ENCODE measurements at regions not wholly inside any gene's neighbourhood (a gene's known extent, or its start where the extent isn't known, plus 50 kb on each side); places are given as distances from the start of the nearest gene placed in this dataset.

DNA sequence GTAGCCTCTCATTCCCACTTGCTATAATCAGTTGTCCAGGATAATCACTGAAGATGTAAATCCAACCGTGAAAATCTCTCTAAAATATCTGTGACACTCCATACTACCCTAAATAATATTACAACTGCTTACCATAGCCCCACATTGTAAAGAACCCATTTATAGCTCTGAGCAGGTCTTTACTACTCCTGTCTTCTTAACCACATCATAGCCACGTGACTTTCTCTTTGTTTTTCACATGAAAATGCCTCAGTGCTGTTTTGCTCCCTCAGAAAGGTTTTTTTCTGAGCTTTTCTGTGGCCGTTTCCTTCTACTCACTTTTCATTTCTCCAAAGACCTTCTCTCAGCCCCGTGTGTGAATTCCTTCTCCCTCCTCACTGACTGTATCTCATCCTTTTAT is 662.2 kb upstream of the ADARB2 start:
- Histone ChIP-seq H3K4me3 (ENCODE audit: low read length in 3 of 3) (no peak overlapping the region), H3K27ac (ENCODE audit: low read depth in 2 of 2, low read length in 2 of 2) (no peak overlapping the region), H3K4me1 (ENCODE audit: control insufficient read depth in 2 of 3, insufficient read depth in 2 of 3, low read depth in 1 of 3, low read length in 3 of 3) (no peaks in the 10 kb centered on the region), H3K27me3 (ENCODE audit: control insufficient read depth, insufficient read depth, low read length) (no peaks in the 10 kb centered on the region), H3K9me3 (ENCODE audit: control insufficient read depth in 2 of 3, insufficient read depth in 1 of 3, low read length in 3 of 3) (no peaks in the 10 kb centered on the region), H3K36me3 (ENCODE audit: control insufficient read depth in 2 of 3, insufficient read depth in 3 of 3, low read length in 3 of 3) (no peaks in the 10 kb centered on the region), H3K9ac (ENCODE audit: low read length in 3 of 3) (no peak overlapping the region)
- FAIRE-seq: no peak
- TF ChIP-seq, protein P1, sequence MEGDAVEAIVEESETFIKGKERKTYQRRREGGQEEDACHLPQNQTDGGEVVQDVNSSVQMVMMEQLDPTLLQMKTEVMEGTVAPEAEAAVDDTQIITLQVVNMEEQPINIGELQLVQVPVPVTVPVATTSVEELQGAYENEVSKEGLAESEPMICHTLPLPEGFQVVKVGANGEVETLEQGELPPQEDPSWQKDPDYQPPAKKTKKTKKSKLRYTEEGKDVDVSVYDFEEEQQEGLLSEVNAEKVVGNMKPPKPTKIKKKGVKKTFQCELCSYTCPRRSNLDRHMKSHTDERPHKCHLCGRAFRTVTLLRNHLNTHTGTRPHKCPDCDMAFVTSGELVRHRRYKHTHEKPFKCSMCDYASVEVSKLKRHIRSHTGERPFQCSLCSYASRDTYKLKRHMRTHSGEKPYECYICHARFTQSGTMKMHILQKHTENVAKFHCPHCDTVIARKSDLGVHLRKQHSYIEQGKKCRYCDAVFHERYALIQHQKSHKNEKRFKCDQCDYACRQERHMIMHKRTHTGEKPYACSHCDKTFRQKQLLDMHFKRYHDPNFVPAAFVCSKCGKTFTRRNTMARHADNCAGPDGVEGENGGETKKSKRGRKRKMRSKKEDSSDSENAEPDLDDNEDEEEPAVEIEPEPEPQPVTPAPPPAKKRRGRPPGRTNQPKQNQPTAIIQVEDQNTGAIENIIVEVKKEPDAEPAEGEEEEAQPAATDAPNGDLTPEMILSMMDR (IDR thresholded peaks at IDR 0.05; ENCODE audit: borderline replicate concordance, extremely low read depth, insufficient read depth): no peak
- DNase-seq: no peak
- intact Hi-C loops (cut with DNase I): no loop called here

DNA sequence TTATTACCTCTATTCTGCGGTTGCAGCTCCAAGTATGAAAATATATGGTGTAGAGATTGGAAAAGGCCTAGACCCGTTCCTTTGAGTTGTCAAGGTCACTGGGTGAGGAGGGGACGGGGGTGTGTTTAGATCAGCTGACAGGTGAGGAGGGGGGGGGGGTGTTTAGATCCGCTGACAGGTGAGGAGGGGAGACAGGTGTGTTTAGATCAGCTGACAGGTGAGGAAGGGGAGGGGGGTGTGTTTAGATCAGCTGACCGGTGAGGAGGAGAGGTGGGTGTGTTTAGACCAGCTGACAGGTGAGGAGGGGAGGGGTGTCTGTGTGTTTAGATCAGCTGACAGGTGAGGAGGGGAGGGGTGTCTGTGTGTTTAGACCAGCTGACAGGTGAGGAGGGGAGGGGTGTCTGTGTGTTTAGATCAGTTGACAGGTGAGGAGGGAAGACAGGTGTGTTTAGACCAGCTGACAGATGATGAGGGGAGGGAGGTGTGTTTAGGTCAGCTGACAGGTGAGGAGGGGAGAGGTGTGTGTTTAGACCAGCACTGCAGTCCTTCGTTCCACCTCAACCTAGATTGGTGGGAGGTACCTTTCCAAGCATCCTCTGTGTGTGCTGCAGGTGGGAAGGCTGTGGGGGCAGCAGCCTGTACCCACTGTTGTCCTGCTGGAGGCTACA is 655.0 kb upstream of the ADARB2 start:
- no peaks in the 10 kb centered on the region for H3K36me3 ChIP-seq (ENCODE audit: control insufficient read depth in 2 of 3, insufficient read depth in 3 of 3, low read length in 3 of 3)
- TF ChIP-seq, protein P1 (IDR thresholded peaks at IDR 0.05; ENCODE audit: borderline replicate concordance, extremely low read depth, insufficient read depth): no peak
- H3K27me3 ChIP-seq (ENCODE audit: control insufficient read depth, insufficient read depth, low read length): no peaks in the 10 kb centered on the region
- no peaks in the 10 kb centered on the region for H3K9me3 ChIP-seq (ENCODE audit: control insufficient read depth in 2 of 3, insufficient read depth in 1 of 3, low read length in 3 of 3)
- FAIRE-seq: no peak
- no peak overlapping the region for H3K9ac ChIP-seq (ENCODE audit: low read length in 3 of 3)
- no peak overlapping the region for H3K4me3 ChIP-seq (ENCODE audit: low read length in 3 of 3)
- H3K4me1 ChIP-seq (ENCODE audit: control insufficient read depth in 2 of 3, insufficient read depth in 2 of 3, low read depth in 1 of 3, low read length in 3 of 3): no peaks in the 10 kb centered on the region
- no peak for DNase-seq
- no peak overlapping the region for H3K27ac ChIP-seq (ENCODE audit: low read depth in 2 of 2, low read length in 2 of 2)
- intact Hi-C loops (cut with DNase I): no loop called here

DNA sequence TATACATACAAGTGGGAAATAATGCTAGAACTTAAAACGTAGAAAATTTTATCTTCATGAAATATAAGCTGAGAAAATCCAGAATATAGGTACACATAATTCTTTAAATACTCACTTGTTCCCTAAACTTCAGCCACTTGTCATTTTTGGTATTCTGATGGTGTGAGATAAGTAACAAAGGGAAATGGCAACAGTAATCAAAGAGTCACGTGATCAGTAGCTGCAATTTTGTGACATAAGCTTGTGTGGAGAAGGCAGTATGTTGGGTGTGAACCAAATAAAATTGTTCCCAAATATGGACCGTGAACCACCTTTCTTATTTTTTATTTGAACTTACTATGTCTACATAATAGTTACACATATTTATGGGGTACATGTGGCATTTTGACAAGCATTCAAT is 650.3 kb upstream of the ADARB2 start:
- no peak for FAIRE-seq
- Histone ChIP-seq H3K9me3 (ENCODE audit: control insufficient read depth in 2 of 3, insufficient read depth in 1 of 3, low read length in 3 of 3) (no peaks in the 10 kb centered on the region), H3K36me3 (ENCODE audit: control insufficient read depth in 2 of 3, insufficient read depth in 3 of 3, low read length in 3 of 3) (no peaks in the 10 kb centered on the region), H3K9ac (ENCODE audit: low read length in 3 of 3) (no peak overlapping the region), H3K27ac (ENCODE audit: low read depth in 2 of 2, low read length in 2 of 2) (no peak overlapping the region), H3K4me3 (ENCODE audit: low read length in 3 of 3) (no peak overlapping the region), H3K27me3 (ENCODE audit: control insufficient read depth, insufficient read depth, low read length) (no peaks in the 10 kb centered on the region), H3K4me1 (ENCODE audit: control insufficient read depth in 2 of 3, insufficient read depth in 2 of 3, low read depth in 1 of 3, low read length in 3 of 3) (no peaks in the 10 kb centered on the region)
- intact Hi-C loops (cut with DNase I): no loop called here
- no peak for DNase-seq
- TF ChIP-seq, protein P1 (IDR thresholded peaks at IDR 0.05; ENCODE audit: borderline replicate concordance, extremely low read depth, insufficient read depth): no peak

DNA sequence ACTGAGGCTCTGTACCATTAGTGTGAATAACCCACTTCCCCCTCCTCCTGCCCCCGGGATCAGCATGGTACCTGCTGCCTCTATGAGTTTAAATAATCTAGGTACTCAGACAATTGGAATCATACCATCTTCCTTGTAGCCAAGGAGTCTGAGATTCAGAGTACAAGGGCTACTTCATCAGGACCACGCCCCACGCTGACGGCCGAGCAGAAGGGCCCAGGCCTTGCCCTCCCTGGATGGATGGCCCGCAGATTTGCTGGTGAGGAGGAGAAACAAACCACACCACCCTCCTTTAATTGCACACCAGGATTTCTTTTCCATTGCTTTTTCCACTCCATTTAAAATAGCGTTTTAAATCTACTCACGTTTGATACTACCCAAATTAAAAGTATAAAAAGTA is 649.9 kb upstream of the ADARB2 start:
- TF ChIP-seq, protein P1 (IDR thresholded peaks at IDR 0.05; ENCODE audit: borderline replicate concordance, extremely low read depth, insufficient read depth): no peak
- no peak for DNase-seq
- Histone ChIP-seq H3K27ac (ENCODE audit: low read depth in 2 of 2, low read length in 2 of 2) (no peak overlapping the region), H3K36me3 (ENCODE audit: control insufficient read depth in 2 of 3, insufficient read depth in 3 of 3, low read length in 3 of 3) (no peaks in the 10 kb centered on the region), H3K27me3 (ENCODE audit: control insufficient read depth, insufficient read depth, low read length) (no peaks in the 10 kb centered on the region), H3K4me1 (ENCODE audit: control insufficient read depth in 2 of 3, insufficient read depth in 2 of 3, low read depth in 1 of 3, low read length in 3 of 3) (no peaks in the 10 kb centered on the region), H3K9me3 (ENCODE audit: control insufficient read depth in 2 of 3, insufficient read depth in 1 of 3, low read length in 3 of 3) (no peaks in the 10 kb centered on the region), H3K4me3 (ENCODE audit: low read length in 3 of 3) (no peak overlapping the region), H3K9ac (ENCODE audit: low read length in 3 of 3) (no peak overlapping the region)
- intact Hi-C loops (cut with DNase I): no loop called here
- no peak for FAIRE-seq

Data from kidney (tissue), 13 donors.